GM12878 (cell line): ENCODE measurements at regions not wholly inside any gene's neighbourhood (a gene's known extent, or its start where the extent isn't known, plus 50 kb on each side); places are given as distances from the start of the nearest gene placed in this dataset.

Experiments
- ATAC-seq: fragments of 200-7000 bp; cut with Tn5 transposase; 3 replicates; pipeline ENCODE4 v1.9.1; 2020; ENCODE audit warnings: mild to moderate bottlenecking, moderate library complexity
- BruUV-seq: library from RNA; stranded (reverse); fragments of 400-500 nt; replicated peaks from 2 replicates; lab custom pipeline; 2021; lab: Mats Ljungman, UMichigan
- CTCF ChIA-PET: fragments of 300-600 bp; sonication (Branson Sonifier 250); formaldehyde crosslinking; extraction: SDS; loops from one replicate; lab custom pipeline; 2021; ENCODE audit warnings: inconsistent platforms; lab: Yijun Ruan, JAX
- POLR2A ChIA-PET: fragments of 350-600 bp; formaldehyde crosslinking; extraction: SDS; loops from one replicate; lab custom pipeline; 2021; ENCODE audit warnings: inconsistent platforms; lab: Charles Lee
- RAD21 ChIA-PET: fragments of 300-600 bp; sonication (Branson Sonifier 250); formaldehyde crosslinking; loops from one replicate; lab custom pipeline; 2023; ENCODE audit warnings: antibody characterized with exemption; ENCODE audit not compliant: unreplicated experiment; lab: Charles Lee
- SMC1A ChIA-PET: fragments of 300-600 bp; sonication (Branson Sonifier 250); formaldehyde crosslinking; loops from one replicate; lab custom pipeline; 2023; ENCODE audit not compliant: unreplicated experiment, uncharacterized antibody; lab: Charles Lee
- DNase-seq: peaks from one replicate; pipeline ENCODE4 v3.0.0-alpha.2; 2011; ENCODE audit warnings: low read depth, low spot score
- FAIRE-seq: peaks from 3 replicates; lab custom pipeline; 2011; peaks lifted over from hg19 to GRCh38; lab: Jason Lieb, UNC
- H2AFZ ChIP-seq: 2 replicates; pipeline ENCODE4 v1.6.0; 2011; ENCODE audit warnings: low read depth, low read length, control low read depth; ENCODE audit not compliant: control insufficient read depth
- H3K27ac ChIP-seq: 2 replicates; pipeline ENCODE4 v1.5.1; 2011; ENCODE audit warnings: control low read depth; ENCODE audit not compliant: control insufficient read depth, insufficient read depth
- H3K27me3 ChIP-seq, 2 experiments: replicated peaks in 1 of 2; 2 replicates each; pipeline versions ENCODE4 v1.6.0 to v1.6.1; 2011; ENCODE audit warnings: low read length in 1 of 2; ENCODE audit not compliant: control insufficient read depth in 2 of 2, insufficient read depth in 2 of 2
- H3K36me3 ChIP-seq, 2 experiments: 2 replicates each; pipeline ENCODE4 v1.5.1; 2011; ENCODE audit warnings: low read length in 1 of 2; ENCODE audit not compliant: control insufficient read depth in 2 of 2, insufficient read depth in 2 of 2
- H3K4me1 ChIP-seq: 2 replicates; pipeline ENCODE4 v1.6.1; 2011; ENCODE audit warnings: mild to moderate bottlenecking, low read length, moderate library complexity, mixed read lengths; ENCODE audit not compliant: control insufficient read depth, insufficient read depth
- H3K4me2 ChIP-seq: 2 replicates; pipeline ENCODE4 v1.6.0; 2011; ENCODE audit warnings: control low read depth; ENCODE audit not compliant: control insufficient read depth, insufficient read depth
- H3K4me3 ChIP-seq: fragments of 200-600 bp; sonication (generic); 2 replicates; pipeline ENCODE4 v1.5.1; 2016
- H3K79me2 ChIP-seq: 2 replicates; pipeline ENCODE4 v1.6.0; 2011; ENCODE audit warnings: low read length; ENCODE audit not compliant: control insufficient read depth, insufficient read depth
- H3K9ac ChIP-seq: 2 replicates; pipeline ENCODE4 v1.8.0; 2011; ENCODE audit warnings: low read length, control low read depth, mixed read lengths; ENCODE audit not compliant: control insufficient read depth, insufficient read depth
- H3K9me3 ChIP-seq: replicated peaks from 3 replicates; pipeline ENCODE4 v1.5.1; 2011; ENCODE audit warnings: mild to moderate bottlenecking, low read length; ENCODE audit not compliant: control insufficient read depth, insufficient read depth
- H4K20me1 ChIP-seq: 2 replicates; pipeline ENCODE4 v1.6.0; 2011; ENCODE audit not compliant: control insufficient read depth, insufficient read depth
- in situ Hi-C: fragments of 300-500 bp; cut with MboI; formaldehyde crosslinking; loops from 9 replicates; pipeline ENCODE4 v1.14.3; 2018; ENCODE audit warnings: mixed read lengths
- intact Hi-C: fragments of 100-400 bp; cut with micrococcal nuclease; formaldehyde crosslinking; loops from one replicate; pipeline ENCODE4 v1.14.2; 2022; ENCODE audit not compliant: unreplicated experiment
- TF ChIP-seq, protein P1 (sequence below): IDR thresholded peaks from 2 replicates; pipeline ENCODE4 v1.6.1; 2011; ENCODE audit warnings: low read depth, low read length, improper control_type of control experiment, borderline replicate concordance

DNA sequence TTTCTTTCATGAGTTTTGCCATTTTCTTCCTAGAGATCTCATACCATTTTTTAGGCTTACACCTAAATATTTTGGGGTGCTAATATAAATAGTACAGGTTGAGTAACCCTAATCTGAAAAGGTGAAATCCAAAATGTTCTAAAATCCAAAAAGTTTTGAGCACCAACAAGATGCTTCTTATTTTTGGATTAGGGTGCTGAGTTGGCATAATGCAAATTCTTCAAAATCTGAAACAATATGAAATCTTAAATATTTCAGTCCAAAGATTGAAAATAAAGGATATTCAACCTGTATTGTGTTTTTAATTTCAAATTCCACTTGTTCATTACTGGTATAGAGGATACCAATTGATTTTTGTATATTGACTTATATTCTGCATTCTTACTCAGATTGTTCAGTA, 51.1 kb upstream of the KCNK2 start:
- in situ Hi-C loops (no loop called here), intact Hi-C loops (no loop called here)
- POLR2A ChIA-PET, result no interaction called here
- TF ChIP-seq, protein P1, sequence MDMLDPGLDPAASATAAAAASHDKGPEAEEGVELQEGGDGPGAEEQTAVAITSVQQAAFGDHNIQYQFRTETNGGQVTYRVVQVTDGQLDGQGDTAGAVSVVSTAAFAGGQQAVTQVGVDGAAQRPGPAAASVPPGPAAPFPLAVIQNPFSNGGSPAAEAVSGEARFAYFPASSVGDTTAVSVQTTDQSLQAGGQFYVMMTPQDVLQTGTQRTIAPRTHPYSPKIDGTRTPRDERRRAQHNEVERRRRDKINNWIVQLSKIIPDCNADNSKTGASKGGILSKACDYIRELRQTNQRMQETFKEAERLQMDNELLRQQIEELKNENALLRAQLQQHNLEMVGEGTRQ, result no peak
- H3K9me3 ChIP-seq, result no peaks in the 10 kb centered on the region
- RAD21 ChIA-PET, result no interaction called here
- FAIRE-seq (no peak), ATAC-seq (no peak), DNase-seq (no peak)
- H4K20me1 ChIP-seq, result no peaks in the 10 kb centered on the region
- no TSS peak for BruUV-seq
- H3K36me3 ChIP-seq, result no peaks in the 10 kb centered on the region
- no peak overlapping the region for H3K27ac ChIP-seq
- no peak overlapping the region for H3K4me3 ChIP-seq
- no peaks in the 10 kb centered on the region; a peak in 1 of 4 replicates for H3K27me3 ChIP-seq
- no peak overlapping the region for H2AFZ ChIP-seq
- SMC1A ChIA-PET, result no interaction called here
- H3K9ac ChIP-seq, result no peak overlapping the region
- H3K79me2 ChIP-seq, result no peaks in the 10 kb centered on the region
- CTCF ChIA-PET, result no interaction called here
- no peak overlapping the region for H3K4me2 ChIP-seq
- H3K4me1 ChIP-seq, result no peaks in the 10 kb centered on the region
